Activated naive CD4-positive, alpha-beta T cell treated with anti-CD3 and anti-CD28 coated beads, Interleukin-2, amount 50 U/mL, for 16 hours (primary cell): ENCODE measurements at regions not wholly inside any gene's neighbourhood (a gene's known extent, or its start where the extent isn't known, plus 50 kb on each side); places are given as distances from the start of the nearest gene placed in this dataset.

Experiments used
- DNase-seq: peaks from one replicate; pipeline ENCODE4 v3.0.0-alpha.2; 2020

DNA sequence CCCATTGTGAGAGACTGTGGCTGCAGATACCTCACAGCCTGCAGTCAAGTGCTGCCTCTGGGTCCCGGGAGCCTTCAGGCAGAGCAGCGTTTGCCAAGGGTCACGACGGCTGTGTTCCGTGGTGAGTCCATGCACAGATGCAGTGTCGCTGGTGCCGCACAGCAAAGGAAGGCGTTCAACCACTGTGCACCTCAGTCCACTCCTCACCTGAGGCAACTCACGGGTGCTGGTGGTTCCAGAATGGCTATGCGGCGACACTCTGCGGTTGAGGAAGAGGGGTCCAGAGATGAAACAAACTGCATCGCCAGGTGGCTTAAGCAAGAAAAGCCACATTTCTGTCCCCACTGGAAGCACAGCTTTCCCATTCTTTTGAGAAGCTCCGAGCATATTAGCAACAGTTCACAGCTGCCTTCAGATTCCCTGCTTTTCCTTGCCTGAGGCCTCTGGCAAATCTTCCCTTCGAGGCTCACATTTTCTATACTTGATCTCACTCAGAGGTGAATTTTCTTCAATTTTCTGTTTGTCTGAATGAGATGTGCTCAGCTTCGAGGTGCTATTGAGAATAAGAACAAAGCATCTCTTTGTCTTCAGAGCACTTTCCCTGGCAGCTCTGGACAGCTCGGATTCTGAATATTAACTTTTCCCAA, 208.8 kb upstream of the TWIST2 start:
- no peak for DNase-seq

GRCh38 chr2:238640486-238640885, 207.4 kb upstream of the TWIST2 start:
- no peak for DNase-seq

GRCh38 chr2:238642973-238643372, 204.9 kb upstream of the TWIST2 start:
- DNase-seq = no peak

GRCh38 chr2:238643400-238643907, 204.4 kb upstream of the TWIST2 start:
- DNase-seq = no peak

DNA sequence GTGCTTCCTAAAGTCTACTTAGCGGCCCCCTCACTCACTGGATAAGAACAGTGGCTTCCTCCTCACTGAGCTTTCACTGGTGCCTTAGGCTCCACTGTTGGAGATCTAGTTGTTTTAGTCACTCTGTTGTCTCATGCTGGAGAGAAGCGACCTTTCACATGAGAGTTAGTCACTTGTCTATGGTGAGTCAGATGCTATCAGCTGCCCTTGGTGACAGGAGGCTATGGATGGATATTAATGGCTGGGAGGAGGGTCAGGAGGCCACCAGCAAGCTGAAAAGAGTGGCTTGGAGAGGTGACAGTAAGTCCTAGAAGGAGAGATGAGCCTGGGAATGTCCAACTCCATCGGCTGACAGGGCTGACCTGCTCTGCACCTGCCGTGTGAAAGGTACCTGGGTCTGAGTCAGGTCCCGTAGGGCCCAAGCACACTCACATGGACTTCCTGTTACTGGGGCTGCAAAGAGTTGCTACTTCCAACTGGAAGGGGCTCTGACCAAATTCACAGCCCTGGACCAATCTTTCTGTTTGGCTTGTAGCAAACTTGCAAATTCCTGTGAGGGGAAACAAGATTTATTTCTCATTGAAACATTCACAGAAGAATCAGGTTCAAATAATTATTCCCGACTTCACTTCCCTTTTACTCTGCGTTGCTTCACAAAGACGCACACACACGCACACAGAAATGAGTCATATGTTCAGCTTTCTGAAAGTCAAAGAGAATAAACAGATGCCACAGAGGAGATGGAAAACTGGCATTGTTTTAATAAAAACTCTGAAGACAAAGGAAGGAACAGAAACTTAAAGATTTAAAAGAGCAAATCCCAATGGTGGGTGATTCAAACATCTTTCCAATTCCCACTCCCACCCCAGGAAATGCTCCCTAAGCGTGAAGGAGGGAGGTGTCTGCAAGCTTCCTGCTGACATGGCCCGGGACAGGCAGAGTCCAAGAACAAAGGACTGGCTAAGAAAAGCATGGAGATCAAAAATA, 203.5 kb upstream of the TWIST2 start:
- no peak for DNase-seq

- no peak for DNase-seq
Observed at GRCh38 chr2:238645095-238645494, 202.8 kb upstream of the TWIST2 start.

- DNase-seq = no peak
Observed at GRCh38 chr2:238645716-238646115, 202.2 kb upstream of the TWIST2 start.

GRCh38 chr2:238646281-238646680, 201.6 kb upstream of the TWIST2 start:
- no peak for DNase-seq

GRCh38 chr2:238646803-238647202, 201.1 kb upstream of the TWIST2 start:
- no peak for DNase-seq

GRCh38 chr2:238649123-238649522, 198.8 kb upstream of the TWIST2 start:
- DNase-seq = no peak

DNA sequence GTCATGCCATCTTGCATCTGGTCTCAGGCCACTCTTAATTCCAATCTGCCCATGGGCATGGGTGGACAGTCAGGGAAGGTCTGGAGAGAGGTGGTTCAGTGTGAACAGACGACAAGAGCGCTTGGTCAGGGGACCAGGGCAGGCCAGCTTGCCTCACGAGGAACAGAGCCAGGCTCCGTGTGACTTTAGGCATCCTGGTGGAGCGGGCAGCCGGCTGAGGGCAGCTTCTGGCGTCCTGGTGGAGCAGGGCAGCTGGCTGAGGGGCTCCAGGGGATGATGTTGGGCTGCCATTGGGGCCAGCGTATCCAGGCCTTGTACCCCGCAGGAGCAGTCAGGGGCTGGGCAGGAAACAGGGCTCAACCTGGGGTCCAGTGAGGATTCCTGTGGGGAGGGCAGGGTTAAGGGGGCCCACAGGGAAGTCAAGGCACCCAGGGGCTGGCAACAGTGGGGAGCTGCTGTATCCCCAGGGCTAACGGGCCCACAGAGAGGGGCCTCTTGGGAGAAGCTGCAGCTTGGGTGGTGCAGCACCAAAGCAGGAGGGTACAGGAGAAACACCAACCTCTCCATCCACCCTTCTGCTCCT, 197.9 kb upstream of the TWIST2 start:
- DNase-seq = no peak

DNA sequence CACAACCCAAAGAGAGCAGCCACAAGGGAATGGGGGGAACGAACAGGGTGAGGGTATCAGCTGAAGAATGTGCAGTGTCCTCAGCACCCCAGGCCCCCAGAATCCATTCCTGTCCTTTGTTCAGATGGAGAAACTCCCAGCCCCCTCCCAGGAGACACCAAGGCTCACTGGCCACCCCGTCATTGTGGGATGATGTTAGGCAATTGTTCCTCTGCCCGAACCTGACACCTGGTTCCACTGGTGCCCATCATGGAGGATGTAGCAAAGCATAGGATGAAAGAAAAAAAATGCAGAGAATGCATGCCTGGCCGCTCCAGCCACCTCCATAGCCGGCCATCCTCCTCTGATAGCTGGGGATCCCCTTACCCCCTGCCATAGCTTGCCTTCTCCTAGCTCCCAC, 197.3 kb upstream of the TWIST2 start:
- no peak for DNase-seq

GRCh38 chr2:238651306-238652052, 196.4 kb upstream of the TWIST2 start:
- no peak for DNase-seq

DNA sequence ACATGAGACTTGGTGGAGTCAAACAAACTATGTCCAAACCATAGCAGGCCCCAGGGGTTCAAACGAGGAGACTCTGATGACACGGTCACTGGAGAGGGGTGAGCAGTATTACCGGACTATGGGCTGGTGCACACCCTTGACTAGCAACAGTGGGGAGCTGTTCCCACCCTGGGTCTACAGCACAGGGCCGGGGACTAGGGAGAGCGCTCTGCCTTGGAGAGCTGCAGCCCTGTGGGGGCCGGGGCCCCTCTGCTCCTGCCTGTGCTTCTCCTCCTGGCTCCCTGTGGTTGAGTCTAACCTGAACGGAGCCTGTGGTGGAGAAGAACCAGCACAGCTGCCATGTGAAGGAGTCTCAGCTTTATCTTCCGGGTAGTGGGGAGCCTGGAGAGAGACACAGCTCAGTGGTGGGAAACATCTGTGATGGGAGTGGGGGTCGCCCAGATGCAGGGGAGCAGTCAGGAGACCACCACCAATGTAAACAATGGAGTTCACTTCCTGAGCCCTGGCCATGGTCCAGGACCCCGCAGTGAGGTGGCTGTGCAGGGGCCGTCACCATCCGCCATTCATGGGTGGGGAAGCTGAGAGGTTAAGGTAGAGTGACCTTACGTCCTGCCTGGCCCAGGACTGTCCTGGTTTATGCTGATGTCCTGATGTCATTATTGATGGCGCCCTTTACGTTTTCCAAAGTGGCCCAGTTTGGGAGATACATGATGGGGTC, 195.7 kb upstream of the TWIST2 start:
- DNase-seq = no peak

DNA sequence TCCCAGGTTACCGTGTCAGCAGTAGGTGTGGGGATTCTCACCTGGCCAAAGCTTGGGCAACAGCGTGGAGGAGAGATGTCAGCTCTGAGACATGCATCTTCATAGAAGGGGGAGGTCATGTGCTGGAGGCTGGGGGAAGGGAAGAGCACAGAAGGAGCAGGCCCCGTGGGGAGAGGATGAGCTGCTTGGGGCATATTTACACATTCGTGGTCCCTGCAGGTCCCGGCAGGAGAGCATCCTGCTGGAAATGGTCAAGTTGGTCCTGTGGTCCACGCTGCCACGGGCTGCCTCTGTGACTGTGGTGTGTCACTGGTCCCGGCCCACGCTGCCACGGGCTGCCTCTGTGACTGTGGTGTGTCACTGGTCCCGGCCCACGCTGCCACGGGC, 195.1 kb upstream of the TWIST2 start:
- no peak for DNase-seq

- DNase-seq = no peak
Observed at GRCh38 chr2:238653431-238654109, 194.3 kb upstream of the TWIST2 start.

- no peak for DNase-seq
Observed at GRCh38 chr2:238654479-238655197, 193.2 kb upstream of the TWIST2 start.

DNA sequence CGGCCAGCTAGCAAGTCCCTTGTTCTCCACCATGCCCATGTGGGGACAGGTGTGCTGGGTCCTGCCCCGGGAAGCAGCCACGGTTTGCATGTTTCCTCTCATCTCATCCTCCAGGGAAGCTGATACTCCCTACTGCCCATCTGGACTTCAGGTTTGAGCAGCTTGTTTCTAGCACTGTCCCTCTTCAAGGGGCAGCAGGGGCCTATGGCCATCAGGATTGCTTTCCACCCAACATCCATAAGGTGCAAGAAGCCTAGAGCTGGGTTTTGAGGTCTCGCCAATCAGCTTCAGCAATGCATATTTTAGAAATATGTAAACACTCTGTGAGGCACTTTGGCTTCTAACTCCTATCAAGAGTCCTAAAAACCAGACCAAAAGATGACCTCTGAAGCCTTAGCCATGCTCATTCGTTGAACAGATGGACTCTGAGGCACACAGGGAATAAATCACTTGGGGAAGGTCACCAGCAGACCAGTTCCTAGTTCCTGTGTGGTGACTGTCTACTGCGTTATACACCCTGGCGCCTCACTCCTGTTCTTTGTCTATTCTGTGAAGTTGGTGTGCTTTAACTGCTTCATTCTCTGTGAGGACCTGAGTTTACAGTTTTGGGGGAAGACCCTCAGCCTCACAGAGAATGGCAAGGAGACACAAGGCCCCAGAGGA, 192.6 kb upstream of the TWIST2 start:
- DNase-seq = no peak

DNA sequence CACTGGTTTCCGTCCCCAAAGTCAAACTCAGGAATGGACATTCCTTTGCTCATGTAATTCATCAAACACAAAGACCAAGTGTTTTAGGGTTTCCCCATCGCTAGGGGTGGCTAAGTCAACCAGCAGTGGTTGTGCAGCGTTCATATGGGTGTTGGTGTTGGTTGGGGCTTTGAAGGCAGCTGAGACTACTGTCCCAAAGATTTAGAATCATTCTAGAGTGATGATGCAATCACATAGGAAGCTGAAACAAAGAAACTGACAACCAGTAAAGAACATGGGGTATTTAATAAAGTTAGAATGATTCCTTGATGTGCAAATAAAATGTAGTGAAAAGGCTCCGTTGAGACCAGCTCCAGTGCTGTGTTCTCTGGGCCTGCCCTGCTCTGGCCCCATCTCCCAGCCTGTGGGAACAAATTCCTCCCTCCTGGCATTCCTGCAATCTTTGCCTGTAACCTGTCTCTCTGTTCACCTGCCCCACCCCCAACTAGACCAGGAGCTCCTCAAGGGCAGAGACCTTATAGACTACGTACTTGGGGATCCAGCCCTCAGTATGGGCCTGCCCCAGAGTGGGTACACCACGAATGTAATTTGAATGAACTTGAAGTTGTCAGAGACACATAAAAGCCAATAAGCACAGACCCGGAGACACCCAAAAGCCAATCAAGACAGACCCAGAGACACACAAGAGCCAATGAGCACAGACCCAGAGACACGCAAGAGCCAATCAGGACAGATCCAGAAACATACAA, 191.7 kb upstream of the TWIST2 start:
- no peak for DNase-seq
